ENCODE measurements at regions not wholly inside any gene's neighbourhood (a gene's known extent, or its start where the extent isn't known, plus 50 kb on each side); places are given as distances from the start of the nearest gene placed in this dataset.
A peak's percentile ranks its signal among the peaks of the same experiment; 100 is the strongest.

GRCh38 chr2:66382091-66382490 lies 52.8 kb upstream of the MEIS1 start:
- no peak for DNase-seq (ENCODE audit: low spot score)

- no peak for DNase-seq (ENCODE audit: low spot score)
These were observed 55.5 kb upstream of the MEIS1 start for GRCh38 chr2:66379473-66379872.

GRCh38 chr2:66377832-66378231 lies 57.1 kb upstream of the MEIS1 start:
- no peak for DNase-seq (ENCODE audit: low spot score)

GRCh38 chr2:66370824-66371223 lies 64.1 kb upstream of the MEIS1 start:
- no peak for DNase-seq (ENCODE audit: low spot score)

- no peak for DNase-seq (ENCODE audit: low spot score)
These were observed 68.3 kb upstream of the MEIS1 start for GRCh38 chr2:66366619-66367018.

- DNase-seq (ENCODE audit: low spot score) = peak; percentile 53
These were observed 70.2 kb upstream of the MEIS1 start for GRCh38 chr2:66364495-66365333.

- no peak for DNase-seq (ENCODE audit: low spot score)
These were observed 72.2 kb upstream of the MEIS1 start for GRCh38 chr2:66362701-66363100.

GRCh38 chr2:66346231-66346664 lies 88.7 kb upstream of the MEIS1 start:
- no peak for DNase-seq (ENCODE audit: low spot score)

- no peak for DNase-seq (ENCODE audit: low spot score)
These were observed 90.8 kb upstream of the MEIS1 start for GRCh38 chr2:66344087-66344663.

- DNase-seq (ENCODE audit: low spot score) = no peak
These were observed 91.7 kb upstream of the MEIS1 start for GRCh38 chr2:66343259-66343658.

- DNase-seq (ENCODE audit: low spot score) = no peak
These were observed 94.4 kb upstream of the MEIS1 start for GRCh38 chr2:66340521-66340920.

GRCh38 chr2:66334237-66335029 lies 100.5 kb upstream of the MEIS1 start:
- DNase-seq (ENCODE audit: low spot score) = no peak

- DNase-seq (ENCODE audit: low spot score) = no peak
These were observed 103.7 kb upstream of the MEIS1 start for GRCh38 chr2:66331176-66331575.

- no peak for DNase-seq (ENCODE audit: low spot score)
These were observed 105.8 kb upstream of the MEIS1 start for GRCh38 chr2:66329081-66329605.

- DNase-seq (ENCODE audit: low spot score) = no peak
These were observed 107.7 kb upstream of the MEIS1 start for GRCh38 chr2:66327066-66327740.

- no peak for DNase-seq (ENCODE audit: low spot score)
These were observed 109.9 kb upstream of the MEIS1 start for GRCh38 chr2:66324909-66325528.

GRCh38 chr2:66324356-66324755 lies 110.6 kb upstream of the MEIS1 start:
- DNase-seq (ENCODE audit: low spot score) = no peak

- DNase-seq (ENCODE audit: low spot score) = no peak
These were observed 111.5 kb upstream of the MEIS1 start for GRCh38 chr2:66323406-66323805.

- DNase-seq (ENCODE audit: low spot score) = no peak
These were observed 112.2 kb upstream of the MEIS1 start for GRCh38 chr2:66322506-66323260.

GRCh38 chr2:66318009-66318561 lies 116.8 kb upstream of the MEIS1 start:
- no peak for DNase-seq (ENCODE audit: low spot score)

Measured in AG08395 (cell line).